HG03175 (cell line): ENCODE measurements at regions not wholly inside any gene's neighbourhood (a gene's known extent, or its start where the extent isn't known, plus 50 kb on each side); places are given as distances from the start of the nearest gene placed in this dataset.
A peak's percentile ranks its signal among the peaks of the same experiment; 100 is the strongest.
"Not testable (repeated sequence)": the region's sequence is repeated elsewhere in the genome, so short reads cannot be mapped to it uniquely, and the experiment has no call there.

ENCODE experiments used
- ATAC-seq: cut with Tn5 transposase; IDR thresholded peaks from one replicate; pipeline ENCODE4 v1.9.1; 2021; ENCODE audit warnings: mild to moderate bottlenecking, moderate library complexity; ENCODE audit not compliant: unreplicated experiment

DNA sequence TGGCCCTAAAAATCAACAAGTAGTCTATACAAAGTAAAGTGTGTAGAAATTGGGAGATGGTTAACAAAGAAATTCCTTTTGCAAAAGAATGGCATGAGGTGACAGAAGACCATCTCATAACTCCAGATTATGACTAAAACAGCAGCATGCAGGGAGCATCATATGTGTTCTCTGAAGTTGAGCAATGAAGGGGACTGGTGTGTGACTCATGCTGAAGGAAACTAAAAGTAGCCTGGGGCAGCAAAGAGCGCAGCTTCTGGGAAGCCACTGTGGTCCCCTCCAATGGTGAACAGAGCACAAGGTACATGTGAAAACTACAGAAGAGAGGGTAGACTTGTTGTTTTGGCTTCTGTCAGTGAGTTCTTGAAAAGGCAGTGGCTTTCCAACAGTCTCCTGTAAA is 133.4 kb downstream of the MACC1 start:
- no peak for ATAC-seq

DNA sequence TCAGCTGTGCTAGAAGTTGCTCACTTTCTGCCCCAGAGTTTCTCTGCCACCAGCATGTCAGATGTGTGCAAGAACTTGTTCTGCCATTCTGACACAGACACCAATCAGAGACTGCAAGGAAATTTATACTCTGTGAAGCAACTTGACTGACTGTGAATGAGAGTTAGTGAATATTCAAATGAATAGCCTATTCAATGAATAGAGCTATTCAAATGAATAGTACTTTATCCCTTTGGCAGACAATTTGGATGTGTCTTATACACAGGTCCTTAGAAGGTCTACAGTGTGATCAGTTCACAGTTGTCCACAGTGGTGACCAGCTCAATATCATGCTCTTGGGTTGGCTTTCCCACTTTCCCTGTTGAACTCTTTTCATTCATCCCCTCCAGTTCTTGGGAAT is 138.1 kb downstream of the MACC1 start:
- no peak for ATAC-seq

DNA sequence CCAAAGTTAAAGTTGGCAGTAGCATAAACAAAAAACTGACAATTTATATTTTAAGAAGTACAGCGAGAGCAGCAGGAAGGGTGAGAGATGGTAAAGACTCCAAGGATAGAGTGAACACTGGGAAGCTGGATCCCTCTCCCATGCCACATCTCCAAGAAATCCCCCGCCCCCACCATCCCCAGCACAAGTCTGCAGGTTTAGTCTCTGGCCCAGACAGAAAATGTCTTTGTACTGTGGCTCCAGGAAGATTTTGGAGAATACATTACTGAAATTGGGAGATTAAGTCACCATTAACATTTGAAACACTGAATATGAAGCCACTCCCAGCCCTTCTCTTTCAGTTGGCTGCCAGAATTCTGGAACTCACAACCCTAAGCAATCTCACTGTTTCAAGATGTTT is 140.3 kb downstream of the MACC1 start:
- ATAC-seq, result no peak

DNA sequence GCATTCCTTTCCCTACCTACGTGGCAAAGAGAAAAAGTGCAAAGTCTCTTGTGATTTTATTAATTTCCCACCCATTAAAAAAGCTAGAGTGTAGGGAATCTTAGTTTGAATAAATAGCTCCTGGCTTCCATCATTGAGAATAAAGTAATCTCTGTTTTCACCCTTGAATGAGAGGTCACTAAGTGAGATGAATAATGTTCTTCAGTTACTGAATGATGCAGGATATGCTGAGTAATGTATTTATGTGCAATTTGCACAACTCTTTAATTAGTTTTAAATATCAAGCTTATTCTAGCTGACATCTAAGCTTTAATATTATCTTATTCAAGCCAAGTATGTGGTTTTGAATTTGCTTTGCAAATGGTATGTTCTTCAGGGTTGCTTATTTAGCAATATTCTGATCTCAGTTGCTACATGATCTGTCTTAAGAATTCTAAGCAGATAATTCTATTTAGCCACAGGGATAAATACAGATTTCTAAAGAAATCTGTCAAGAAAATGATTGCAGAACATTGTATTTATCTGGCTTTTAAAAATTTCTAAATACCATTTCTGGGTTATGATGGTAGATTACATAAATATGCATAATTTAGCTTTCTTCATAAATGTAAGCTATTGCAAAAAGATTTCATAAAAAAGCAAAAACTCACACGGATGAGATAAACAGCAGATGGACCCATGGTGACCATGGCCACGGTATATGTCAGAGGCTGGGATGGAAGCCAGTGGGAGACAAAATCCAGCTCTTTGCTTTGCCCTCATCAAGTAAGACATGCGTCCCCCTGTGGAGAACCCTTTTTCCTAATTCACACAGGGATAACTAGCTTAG is 141.0 kb downstream of the MACC1 start:
- no peak for ATAC-seq

DNA sequence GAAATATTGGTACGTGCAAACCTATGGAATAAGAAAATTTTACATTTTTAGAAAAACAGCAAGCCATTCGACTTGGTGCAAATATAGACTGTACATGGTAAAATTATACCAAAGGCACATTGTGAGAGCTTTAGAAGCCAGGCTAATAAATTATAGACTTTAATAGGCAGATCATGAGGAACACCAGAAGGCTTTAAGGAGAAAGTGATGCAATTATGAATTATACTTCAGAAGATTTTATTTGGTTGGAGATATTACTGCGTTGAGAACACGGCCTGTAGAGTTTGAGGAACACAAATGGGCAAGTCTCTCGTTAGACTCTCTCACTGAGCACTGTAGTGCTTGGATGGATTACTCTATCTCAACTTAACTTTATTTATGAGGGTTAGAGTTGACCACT is 141.7 kb downstream of the MACC1 start:
- ATAC-seq, result no peak

DNA sequence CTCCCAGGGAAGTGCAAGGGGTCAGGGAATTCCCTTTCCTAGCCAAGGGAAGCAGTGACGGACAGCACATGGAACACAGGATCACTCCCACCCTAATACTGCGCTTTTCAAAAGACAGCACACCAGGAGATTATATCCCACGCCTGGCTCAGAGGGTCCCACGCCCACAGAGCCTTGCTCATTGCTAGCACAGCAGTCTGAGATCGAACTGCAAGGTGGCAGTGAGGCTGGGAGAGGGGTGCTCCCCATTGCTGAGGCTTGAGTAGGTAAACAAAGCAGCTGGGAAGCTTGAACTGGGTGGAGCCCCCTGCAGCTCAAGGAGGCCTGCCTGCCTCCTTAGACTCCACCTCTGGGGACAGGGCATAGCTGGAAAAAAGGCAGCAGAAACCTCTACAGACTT is 149.2 kb downstream of the MACC1 start:
- ATAC-seq, result not testable (repeated sequence)

DNA sequence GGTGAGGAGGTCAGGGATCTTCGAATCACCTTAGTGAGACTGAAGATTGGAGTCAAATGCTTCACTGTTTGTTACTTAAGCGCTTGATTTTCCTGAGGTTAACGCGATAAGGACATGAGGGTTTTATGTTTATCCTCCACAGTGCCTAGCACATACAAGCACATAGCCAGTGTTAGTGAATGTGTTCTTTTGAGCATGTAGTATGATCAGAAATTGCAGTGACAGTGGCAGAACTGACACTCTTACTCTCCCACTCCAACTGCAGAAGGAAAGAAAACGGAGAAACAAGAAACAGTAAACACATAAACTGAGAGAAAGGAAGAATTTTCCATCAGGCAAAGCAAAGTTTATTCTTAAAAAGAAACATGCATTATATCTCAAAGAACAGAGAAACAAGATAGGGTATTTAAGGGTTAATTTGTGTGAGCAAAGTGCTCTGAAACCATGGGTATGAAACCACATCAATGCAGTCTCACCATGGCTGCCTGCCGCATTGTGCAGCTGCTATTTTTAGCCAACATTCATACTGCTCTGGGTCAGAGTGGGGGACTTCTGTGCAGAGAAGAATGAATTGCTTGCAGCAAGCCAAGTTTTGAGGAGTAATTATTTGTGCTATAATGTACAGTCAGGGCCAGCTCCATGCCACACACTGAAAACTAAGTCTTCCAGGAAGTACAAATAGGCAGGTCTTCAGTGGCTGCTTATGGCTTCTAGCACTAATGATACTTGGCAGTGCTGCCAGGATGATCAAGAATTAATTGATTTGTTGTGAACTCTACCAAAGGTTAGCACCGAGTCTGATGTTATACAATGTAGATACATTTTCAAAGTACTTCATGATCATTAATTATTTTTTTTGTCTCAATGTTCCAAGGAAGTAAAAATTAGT is 152.0 kb downstream of the MACC1 start:
- peak; percentile 100 for ATAC-seq

DNA sequence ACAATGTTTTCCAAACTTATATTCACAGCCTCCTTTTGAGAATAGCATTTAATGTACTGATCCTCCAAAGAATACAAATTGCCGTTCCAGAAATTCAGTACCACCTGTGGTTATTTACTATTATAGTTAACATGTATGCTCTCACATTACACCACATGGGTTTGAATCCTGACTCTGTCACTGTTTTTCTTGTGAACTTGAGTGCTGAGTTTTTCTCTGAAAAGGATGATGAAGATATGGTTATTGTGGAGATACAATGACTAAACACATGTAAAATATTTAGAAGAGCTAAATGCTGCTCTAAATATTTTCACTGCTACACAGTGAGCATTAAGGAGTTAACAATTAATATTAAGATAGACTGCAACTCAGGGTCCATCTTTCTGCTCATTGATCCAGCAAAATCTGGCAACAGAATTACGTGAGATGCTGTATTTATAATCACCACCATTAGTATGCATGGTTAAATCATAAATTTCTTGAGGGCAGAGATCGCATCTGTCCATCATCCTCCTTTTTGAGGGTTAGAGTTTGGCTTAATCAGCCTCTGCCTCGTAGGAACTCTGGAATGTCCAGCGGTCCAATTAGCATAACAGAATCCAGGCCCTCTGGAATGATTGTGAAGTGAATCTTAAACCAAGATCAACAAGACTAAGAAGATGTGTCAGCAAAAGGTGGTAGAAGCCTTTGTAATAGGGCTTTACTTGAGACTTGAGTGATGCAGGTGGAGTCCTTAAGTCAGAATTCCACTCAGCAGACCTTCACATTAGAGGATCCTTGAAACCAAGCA is 152.8 kb downstream of the MACC1 start:
- no peak for ATAC-seq

DNA sequence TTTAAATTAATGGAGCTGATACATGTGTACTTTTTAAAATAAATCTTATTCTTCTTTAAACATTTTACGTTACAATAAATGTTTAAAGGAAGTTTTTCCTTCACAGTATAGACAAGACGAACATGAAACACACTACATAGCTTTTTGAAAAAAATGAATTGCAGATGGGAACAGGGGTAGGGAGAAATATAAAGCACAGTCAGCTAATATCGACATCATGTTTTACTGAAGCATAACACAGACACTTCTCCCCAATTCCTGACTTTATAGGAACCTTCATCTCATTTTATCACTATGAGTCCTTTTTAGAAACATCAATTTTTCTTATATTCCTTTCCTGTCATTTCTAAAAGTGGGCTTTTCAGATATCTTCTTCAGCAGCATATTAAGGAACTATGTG is 153.5 kb downstream of the MACC1 start:
- ATAC-seq, result no peak

DNA sequence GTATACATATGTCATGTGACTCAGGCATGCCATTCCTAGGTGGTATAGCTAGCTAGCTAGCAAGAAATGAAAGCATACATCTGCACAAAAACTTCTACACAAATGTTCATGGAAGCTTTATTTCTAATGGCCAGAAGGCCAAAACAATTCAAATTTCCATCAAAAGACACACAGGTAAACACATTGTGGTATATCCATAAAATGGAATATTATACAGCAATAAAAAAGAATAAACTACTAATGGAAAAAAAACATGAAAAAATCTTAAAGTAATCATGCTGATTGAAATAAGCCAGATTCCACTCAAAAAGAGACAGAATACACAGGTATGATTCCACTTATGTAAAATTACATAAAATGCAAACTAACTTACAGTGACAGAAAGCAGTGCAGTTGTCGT is 154.3 kb downstream of the MACC1 start:
- ATAC-seq, result no peak

DNA sequence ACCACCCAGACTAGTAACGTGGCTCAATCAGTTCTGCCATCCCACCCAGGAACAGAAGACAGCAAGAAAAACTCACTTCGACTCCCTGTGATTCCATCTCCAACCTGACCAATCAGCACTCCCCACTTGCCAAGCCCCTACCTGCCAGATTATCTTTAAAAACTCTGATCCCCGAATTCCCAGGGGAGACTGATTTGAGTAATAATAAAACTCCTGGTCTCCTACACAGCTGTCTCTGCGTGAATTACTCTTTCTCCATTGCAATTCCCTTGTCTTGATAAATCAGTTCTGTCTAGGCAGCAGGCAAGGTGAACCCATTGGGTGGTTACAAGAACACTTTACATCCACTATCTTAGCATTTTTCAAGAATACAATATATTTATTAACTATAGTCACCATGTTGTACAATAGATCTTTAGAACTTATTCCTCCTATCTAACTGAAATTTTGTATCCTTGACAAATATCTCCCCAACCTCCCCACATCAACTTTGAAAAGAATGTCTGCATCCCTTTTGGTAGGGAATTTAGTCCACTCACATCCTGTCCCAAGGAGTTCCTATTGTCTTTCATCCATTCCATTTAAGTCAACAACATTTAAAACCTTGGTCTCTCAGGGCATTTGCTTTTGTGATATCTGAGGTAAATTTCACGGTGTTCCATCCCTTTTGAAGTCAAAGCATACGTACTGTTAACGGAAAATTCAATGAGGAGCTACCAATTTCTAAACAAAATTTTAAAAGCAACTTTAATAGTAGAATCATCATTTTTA is 163.7 kb downstream of the MACC1 start:
- ATAC-seq, result no peak

DNA sequence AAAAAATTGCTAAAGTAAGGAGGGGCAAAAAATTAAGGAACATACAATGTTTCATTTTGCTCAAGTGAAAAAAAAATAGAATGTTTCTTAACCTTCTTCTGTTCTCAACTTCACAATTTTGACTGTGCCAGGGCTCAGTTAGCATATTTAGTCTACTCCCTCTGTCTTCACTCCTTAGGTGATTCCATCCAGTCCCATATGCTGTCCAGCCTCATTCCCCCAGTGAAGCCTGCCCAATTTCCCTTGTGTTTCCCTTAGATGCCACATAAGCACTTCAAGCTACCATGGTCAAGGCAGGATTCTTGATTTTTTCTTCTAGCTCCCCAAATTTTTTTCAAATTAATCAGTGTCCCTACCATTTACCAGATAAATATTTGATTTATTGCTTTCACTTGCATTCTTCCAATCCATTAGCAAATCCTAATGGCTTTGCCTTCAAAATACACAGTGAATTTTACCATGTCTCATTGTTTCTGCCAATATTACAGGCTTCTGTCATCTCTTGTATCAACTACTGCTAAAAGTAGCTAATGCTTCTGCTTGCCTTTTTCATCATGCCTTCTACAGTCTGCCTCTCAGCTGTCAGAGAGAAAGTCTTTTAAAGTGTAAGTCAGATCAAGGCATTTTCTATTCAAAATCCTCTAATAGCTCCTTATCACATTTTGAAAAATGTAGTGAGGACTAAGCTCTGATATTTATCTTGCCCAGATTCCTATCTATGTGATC is 166.8 kb downstream of the MACC1 start:
- no peak for ATAC-seq

DNA sequence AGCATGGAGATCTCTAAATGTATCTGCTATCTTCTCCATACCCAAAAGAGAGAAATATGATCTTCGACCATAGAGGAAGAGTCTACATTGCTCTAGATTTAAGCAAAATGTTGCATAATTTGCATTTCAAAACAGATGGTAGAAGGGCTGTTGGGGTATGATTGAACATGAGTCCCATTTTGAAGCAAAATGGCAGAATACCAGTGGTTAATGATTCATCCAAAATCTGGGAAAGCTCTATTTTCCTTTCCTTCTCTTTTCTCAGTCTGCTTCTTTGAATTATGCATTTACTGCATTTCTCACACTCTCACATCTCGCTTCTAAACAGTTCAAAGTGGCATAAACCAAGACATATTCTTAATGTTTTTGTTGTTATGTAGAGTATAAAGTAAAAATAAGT is 178.5 kb downstream of the MACC1 start:
- no peak for ATAC-seq

DNA sequence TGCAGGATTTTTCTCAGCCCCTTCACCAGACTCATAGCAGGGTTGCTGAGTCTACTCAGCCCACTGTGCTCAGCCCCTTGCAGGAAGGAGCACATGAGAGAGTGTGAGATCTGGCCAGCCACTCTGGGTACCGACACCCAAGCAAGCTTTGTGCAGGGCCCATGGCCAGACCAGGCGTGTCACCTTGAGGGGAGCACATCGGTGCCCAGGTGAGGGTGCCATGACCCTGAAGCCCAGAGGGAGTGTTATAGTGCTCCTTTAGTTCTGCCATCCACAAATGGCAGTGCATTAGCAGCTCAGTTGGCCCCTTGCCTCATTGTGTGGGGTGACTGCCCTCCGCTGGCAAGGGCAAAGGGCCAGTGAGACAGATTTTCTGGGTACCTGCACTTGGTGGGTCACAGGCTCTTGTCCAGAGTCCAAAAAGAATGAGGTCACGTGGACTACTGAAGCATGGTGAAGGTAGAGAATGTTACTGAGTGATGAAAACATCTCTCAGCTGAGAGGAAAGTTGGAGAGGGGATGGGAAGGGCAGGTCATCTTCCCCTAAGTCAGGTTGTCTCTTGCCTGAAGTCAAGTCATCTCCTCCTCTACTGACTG is 181.8 kb downstream of the MACC1 start:
- no peak for ATAC-seq

DNA sequence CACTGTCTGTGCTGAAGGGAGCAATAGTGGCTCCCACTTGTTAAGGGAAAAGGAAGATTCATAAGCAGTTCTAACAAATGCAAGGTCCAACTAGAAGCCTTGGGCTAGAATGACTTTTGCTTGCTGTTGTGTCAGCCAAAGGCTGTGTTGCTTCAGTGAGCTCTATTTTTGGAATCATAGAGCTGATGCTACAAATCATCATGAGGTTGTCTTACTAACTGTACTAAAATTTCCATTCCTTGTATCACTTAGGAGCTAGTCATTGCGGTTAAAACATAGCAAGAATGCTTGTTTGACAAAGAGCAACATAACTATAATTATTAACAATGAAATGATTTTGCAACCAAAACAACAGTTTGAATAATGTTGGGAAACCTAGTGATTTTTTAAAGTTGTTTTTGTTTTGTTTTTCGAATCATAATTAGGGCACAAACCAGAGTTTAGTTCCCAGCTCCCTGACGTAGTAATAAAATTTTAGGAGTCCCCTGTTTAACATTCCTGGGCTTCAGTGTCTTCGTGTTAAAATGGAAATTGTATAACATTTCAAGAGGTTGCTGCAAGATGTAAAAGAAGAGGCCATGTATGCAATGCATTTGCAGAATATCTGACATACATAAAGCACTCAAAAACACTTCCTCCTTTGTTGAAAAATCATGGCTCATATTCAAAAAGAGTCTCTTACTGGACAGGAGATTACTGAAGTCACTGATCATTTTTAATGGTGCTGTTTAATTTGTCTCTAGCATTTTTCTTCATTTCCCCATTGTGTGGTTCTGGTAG is 183.4 kb downstream of the MACC1 start:
- ATAC-seq, result no peak

DNA sequence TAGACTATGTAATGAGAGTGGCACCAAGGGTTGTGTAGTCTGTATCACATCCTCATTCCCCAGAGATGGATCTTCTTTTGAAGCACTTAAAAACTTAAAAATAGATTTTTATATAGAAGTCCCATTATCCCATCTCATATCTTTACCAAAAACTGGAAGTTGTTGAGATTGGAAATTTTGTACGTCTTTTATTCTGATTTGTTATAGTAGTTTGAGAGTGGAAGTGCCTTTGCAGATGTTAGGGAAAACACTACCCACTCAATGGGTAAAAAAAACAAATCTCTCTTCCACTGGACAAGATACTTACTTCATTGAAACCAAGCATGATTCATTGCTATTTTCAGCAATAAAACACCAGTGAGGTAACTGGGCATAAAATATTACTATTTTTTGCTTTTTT is 184.4 kb downstream of the MACC1 start:
- no peak for ATAC-seq

DNA sequence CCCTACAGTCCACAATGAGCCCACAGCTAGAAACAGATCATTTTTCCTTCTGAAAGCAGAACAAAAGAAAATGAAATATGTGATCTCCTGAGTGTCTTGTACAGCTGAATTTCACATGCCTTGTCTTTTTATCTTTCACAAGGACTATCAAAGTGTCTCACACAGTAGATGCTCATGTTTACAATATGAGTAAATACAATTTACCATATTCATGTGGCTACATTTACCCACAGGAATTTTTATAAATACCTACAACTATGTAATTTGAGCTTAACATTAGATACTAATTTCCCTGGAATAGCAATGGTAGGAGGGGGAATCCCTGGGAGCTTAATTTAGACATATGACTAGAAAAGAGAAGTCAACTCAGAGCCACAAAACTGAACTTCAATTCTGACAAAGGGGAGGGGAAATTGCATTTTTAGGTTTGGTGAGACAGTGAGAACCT is 186.2 kb downstream of the MACC1 start:
- ATAC-seq, result peak; percentile 27

DNA sequence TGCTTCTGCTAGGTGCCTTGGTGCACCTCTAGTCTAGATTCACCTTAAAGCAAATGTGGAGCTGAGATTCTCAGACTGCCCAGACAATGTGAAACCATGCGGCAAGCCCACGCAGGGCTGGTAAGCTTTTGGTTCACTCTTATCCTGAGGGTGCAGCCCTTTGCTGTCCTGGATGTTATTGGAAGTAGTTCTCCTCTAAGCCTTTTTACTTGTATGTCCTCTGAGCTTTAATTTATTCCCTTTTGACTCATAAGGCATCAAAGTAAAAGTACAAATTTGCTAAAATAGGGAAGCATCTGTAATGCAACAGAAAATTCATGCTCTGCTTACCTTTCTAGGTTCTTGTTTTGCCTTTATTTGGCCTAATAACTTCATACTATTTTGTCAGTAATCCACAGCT is 186.8 kb downstream of the MACC1 start:
- ATAC-seq, result peak; percentile 81

DNA sequence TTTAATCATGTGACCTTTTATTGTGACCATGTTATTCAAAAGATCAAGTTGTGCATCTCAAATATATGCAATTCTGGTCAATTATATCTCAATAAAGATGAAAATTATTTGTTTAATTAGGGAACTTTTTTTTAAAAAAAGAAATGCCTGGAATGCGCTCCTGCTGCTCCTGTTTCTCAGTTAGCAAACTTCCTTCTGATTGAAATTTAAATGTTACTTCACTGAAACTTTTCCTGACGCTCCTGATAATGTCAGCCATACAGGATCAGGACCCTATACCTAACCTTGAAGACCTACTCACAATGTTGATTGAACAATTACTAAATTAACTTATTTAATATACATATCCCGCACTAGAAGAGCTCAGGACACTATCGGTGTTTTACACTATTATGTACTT is 190.4 kb downstream of the MACC1 start:
- ATAC-seq, result no peak
